ENCODE measurements at regions not wholly inside any gene's neighbourhood (a gene's known extent, or its start where the extent isn't known, plus 50 kb on each side); places are given as distances from the start of the nearest gene placed in this dataset.

DNA sequence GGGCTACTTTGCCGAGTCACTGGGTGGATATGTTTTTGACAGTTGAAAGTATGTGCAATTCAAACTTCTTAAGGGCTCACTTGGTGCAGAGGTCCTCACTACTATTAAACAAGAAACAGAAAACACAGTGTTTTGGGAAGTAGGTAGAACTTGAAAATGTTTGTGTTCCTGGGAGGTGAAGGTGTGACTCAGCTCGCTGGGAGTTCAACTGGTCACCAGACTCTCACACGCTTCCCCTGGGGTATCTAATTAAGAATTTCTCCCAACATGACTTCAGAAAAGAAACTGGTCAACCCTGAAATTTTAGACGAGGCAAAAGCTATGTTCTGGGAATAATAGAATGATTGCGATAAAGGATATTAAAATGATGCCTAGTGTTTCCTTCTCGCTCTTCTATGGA is 1039.8 kb upstream of the SEMA6D start:
- TF ChIP-seq CTCF (IDR thresholded peaks at IDR 0.05) (no peak), POLR2A (IDR thresholded peaks at IDR 0.05) (no peak)

Measured in lower leg skin (tissue), 3 donors.